Liver (tissue), 3 donors: ENCODE measurements at regions not wholly inside any gene's neighbourhood (a gene's known extent, or its start where the extent isn't known, plus 50 kb on each side); places are given as distances from the start of the nearest gene placed in this dataset.

Experiments
- CTCF ChIP-seq: fragments of 150-350 bp; IDR thresholded peaks from 2 replicates; pipeline ENCODE4 v1.5.1; 2017; ENCODE audit warnings: improper control_type of control experiment, low read depth, low read length; ENCODE audit not compliant: missing input control
- EGR1 ChIP-seq, 2 donors: IDR thresholded peaks; 2 replicates each; pipeline ENCODE4 v1.6.1; 2016 to 2018; ENCODE audit warnings: antibody characterized with exemption in 2 of 2, low read depth in 2 of 2
- FOXA2 ChIP-seq: IDR thresholded peaks from 2 replicates; pipeline ENCODE4 v1.6.1; 2016; ENCODE audit warnings: antibody characterized with exemption
- GABPA ChIP-seq, 2 donors: IDR thresholded peaks in 1 of 2; conservative IDR thresholded peaks in 1 of 2; 2 replicates each; pipeline ENCODE4 v1.6.1; 2016; ENCODE audit warnings: antibody characterized with exemption in 2 of 2, mild to moderate bottlenecking in 1 of 2, moderate library complexity in 1 of 2
- JUND ChIP-seq, 2 donors: IDR thresholded peaks; 2 replicates each; pipeline ENCODE4 v1.6.1; 2016; ENCODE audit warnings: antibody characterized with exemption in 2 of 2
- MAX ChIP-seq: IDR thresholded peaks from 2 replicates; pipeline ENCODE4 v1.6.1; 2016; ENCODE audit warnings: antibody characterized with exemption
- RAD21 ChIP-seq, 2 donors: IDR thresholded peaks; 2 replicates each; pipeline ENCODE4 v1.6.1; 2016; ENCODE audit warnings: antibody characterized with exemption in 2 of 2, mild to moderate bottlenecking in 2 of 2
- REST ChIP-seq: IDR thresholded peaks from 2 replicates; pipeline ENCODE4 v1.6.1; 2016; ENCODE audit warnings: antibody characterized with exemption, mild to moderate bottlenecking
- SP1 ChIP-seq: IDR thresholded peaks from 2 replicates; pipeline ENCODE4 v1.6.1; 2018; ENCODE audit warnings: antibody characterized with exemption, mild to moderate bottlenecking
- TAF1 ChIP-seq: conservative IDR thresholded peaks from 2 replicates; pipeline ENCODE4 v1.6.1; 2016; ENCODE audit warnings: antibody characterized with exemption, mild to moderate bottlenecking
- YY1 ChIP-seq: IDR thresholded peaks from 2 replicates; pipeline ENCODE4 v1.6.1; 2016; ENCODE audit warnings: antibody characterized with exemption, mild to moderate bottlenecking
- ZBTB33 ChIP-seq: IDR thresholded peaks from 2 replicates; pipeline ENCODE4 v1.6.1; 2016; ENCODE audit warnings: antibody characterized with exemption
- donor health status: healthy.
- donor health status: healthy.

GRCh38 chr14:44428231-44428945, 78.7 kb downstream of the FSCB start:
- TF ChIP-seq CTCF (no peak), MAX (no peak), TAF1 (no peak), FOXA2 (no peak), RAD21 (IDR thresholded peaks at IDR 0.05) (no peak), JUND (IDR thresholded peaks at IDR 0.05) (no peak), SP1 (peak; percentile 44), REST (no peak), GABPA (IDR thresholded peaks at IDR 0.05 in 1 of 2, conservative IDR thresholded peaks at IDR 0.05 in 1 of 2) (no peak), YY1 (no peak), ZBTB33 (no peak), EGR1 (IDR thresholded peaks at IDR 0.05; ENCODE audit: low read depth in 2 of 2) (no peak)
